Endothelial cell of umbilical vein (primary cell): ENCODE measurements at regions not wholly inside any gene's neighbourhood (a gene's known extent, or its start where the extent isn't known, plus 50 kb on each side); places are given as distances from the start of the nearest gene placed in this dataset.

ENCODE experiments used
- CTCF ChIP-seq, 2 donors: IDR thresholded peaks; 1 replicate in 1 of 2; 2 replicates in 1 of 2; pipeline ENCODE4 v1.5.1; 2011; ENCODE audit warnings: low read length in 2 of 2, mild to moderate bottlenecking in 2 of 2, moderate library complexity in 2 of 2, control low read depth in 1 of 2, inconsistent platforms in 1 of 2, low read depth in 1 of 2; ENCODE audit not compliant: insufficient read depth in 1 of 2; ENCODE audit errors: extremely low read depth in 1 of 2
- FOS ChIP-seq: IDR thresholded peaks from 2 replicates; pipeline ENCODE4 v1.6.1; 2011; ENCODE audit warnings: mild to moderate bottlenecking, low read length, moderate library complexity, borderline replicate concordance; ENCODE audit not compliant: insufficient read depth
- POLR2A ChIP-seq: IDR thresholded peaks from 2 replicates; pipeline ENCODE4 v1.6.1; 2012; ENCODE audit warnings: low read depth, mild to moderate bottlenecking, control low read depth, low read length

- no peak for TF ChIP-seq CTCF (IDR thresholded peaks at IDR 0.05; ENCODE audit: extremely low read depth in 1 of 2, insufficient read depth in 1 of 2, low read depth in 1 of 2, low read length in 2 of 2)
- no peak for TF ChIP-seq FOS
- TF ChIP-seq POLR2A: no peak
Measured at GRCh38 chr2:172328103-172328841, 99.1 kb upstream of the ITGA6 start.
